ENCODE measurements at regions not wholly inside any gene's neighbourhood (a gene's known extent, or its start where the extent isn't known, plus 50 kb on each side); places are given as distances from the start of the nearest gene placed in this dataset.
A peak's percentile ranks its signal among the peaks of the same experiment; 100 is the strongest.

DNA sequence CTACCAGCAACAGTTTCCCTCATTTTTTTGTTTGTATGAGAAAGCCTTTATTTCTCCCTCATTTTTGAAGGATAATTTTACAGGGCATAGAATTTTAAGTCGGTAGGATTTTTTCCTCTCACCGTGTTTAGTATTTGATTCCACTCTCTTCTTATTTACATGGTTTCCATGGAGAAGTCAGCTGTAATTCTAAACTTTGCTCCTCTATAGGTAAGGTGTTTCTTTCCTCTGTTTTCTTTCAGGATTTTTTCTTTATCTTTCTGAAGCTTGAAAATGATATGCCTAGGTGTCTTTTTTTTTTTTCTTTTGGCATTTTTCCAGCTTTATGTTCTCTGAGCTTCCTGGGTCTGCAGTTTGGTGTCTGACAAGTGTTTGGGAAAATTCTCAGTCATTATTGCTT, 75.6 kb upstream of the ETV6 start:
- H3K4me1 Mint-ChIP-seq, result peaks cover 2% of the 10 kb centered on the region; the same call in 1 of the 2 replicates
- peaks cover 14% of the 10 kb centered on the region for H3K36me3 Mint-ChIP-seq
- H3K4me3 Mint-ChIP-seq, result no peak overlapping the region
- CTCF ChIA-PET, result no interaction called here
- H3K27ac Mint-ChIP-seq, result no peak overlapping the region
- no peaks in the 10 kb centered on the region for H3K27me3 Mint-ChIP-seq (ENCODE audit: low read depth)
- peaks cover 12% of the 10 kb centered on the region for H3K9me3 Mint-ChIP-seq
- peak; percentile 78 for TF ChIP-seq ZNF317 (CRISPR knock-in tag; IDR thresholded peaks at IDR 0.05; ENCODE audit: borderline replicate concordance, low read depth)
- no peak for TF ChIP-seq TEAD4 (CRISPR knock-in tag; IDR thresholded peaks at IDR 0.05)
- TF ChIP-seq, protein P1, sequence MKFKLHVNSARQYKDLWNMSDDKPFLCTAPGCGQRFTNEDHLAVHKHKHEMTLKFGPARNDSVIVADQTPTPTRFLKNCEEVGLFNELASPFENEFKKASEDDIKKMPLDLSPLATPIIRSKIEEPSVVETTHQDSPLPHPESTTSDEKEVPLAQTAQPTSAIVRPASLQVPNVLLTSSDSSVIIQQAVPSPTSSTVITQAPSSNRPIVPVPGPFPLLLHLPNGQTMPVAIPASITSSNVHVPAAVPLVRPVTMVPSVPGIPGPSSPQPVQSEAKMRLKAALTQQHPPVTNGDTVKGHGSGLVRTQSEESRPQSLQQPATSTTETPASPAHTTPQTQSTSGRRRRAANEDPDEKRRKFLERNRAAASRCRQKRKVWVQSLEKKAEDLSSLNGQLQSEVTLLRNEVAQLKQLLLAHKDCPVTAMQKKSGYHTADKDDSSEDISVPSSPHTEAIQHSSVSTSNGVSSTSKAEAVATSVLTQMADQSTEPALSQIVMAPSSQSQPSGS (CRISPR knock-in tag; IDR thresholded peaks at IDR 0.05; ENCODE audit: borderline replicate concordance, low read depth), result no peak
- no peak for TF ChIP-seq NFYB (CRISPR knock-in tag; conservative IDR thresholded peaks at IDR 0.05; ENCODE audit: low read depth)
- POLR2A ChIA-PET, result interaction anchor here (0.7 kb wide), 1 partner anchor 624 kb away, joined by 7 read pairs; no protein-coding TSS in a partner anchor
- DNase-seq (ENCODE audit: low spot score) (no peak), ATAC-seq (no peak)

DNA sequence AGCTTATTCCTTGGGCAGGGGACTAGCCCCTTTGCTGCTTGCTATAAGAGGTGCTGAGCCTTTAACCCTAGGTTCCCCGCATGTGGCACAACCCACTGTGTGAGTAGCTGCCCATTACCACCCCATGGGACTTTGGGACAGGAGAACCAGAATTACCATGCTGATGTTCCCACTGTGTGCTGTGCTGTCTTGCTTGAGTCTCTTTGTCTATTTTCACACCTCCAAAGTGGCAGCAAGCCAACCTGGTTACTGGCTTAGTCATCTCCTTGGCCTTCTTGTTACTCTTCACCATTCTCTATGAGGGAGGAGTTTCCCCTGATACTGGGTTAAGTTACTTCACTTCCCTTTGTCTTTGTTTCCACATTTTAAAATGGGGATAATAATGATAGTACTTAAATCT, 73.4 kb upstream of the ETV6 start:
- no peak for ATAC-seq
- H3K4me3 Mint-ChIP-seq, result no peak overlapping the region
- H3K36me3 Mint-ChIP-seq, result peaks cover 14% of the 10 kb centered on the region
- TF ChIP-seq, protein P2, sequence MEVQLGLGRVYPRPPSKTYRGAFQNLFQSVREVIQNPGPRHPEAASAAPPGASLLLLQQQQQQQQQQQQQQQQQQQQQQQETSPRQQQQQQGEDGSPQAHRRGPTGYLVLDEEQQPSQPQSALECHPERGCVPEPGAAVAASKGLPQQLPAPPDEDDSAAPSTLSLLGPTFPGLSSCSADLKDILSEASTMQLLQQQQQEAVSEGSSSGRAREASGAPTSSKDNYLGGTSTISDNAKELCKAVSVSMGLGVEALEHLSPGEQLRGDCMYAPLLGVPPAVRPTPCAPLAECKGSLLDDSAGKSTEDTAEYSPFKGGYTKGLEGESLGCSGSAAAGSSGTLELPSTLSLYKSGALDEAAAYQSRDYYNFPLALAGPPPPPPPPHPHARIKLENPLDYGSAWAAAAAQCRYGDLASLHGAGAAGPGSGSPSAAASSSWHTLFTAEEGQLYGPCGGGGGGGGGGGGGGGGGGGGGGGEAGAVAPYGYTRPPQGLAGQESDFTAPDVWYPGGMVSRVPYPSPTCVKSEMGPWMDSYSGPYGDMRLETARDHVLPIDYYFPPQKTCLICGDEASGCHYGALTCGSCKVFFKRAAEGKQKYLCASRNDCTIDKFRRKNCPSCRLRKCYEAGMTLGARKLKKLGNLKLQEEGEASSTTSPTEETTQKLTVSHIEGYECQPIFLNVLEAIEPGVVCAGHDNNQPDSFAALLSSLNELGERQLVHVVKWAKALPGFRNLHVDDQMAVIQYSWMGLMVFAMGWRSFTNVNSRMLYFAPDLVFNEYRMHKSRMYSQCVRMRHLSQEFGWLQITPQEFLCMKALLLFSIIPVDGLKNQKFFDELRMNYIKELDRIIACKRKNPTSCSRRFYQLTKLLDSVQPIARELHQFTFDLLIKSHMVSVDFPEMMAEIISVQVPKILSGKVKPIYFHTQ (CRISPR knock-in tag; IDR thresholded peaks at IDR 0.05), result no peak
- no peak for TF ChIP-seq ATF1 (CRISPR knock-in tag; IDR thresholded peaks at IDR 0.05)
- TF ChIP-seq, protein P3, sequence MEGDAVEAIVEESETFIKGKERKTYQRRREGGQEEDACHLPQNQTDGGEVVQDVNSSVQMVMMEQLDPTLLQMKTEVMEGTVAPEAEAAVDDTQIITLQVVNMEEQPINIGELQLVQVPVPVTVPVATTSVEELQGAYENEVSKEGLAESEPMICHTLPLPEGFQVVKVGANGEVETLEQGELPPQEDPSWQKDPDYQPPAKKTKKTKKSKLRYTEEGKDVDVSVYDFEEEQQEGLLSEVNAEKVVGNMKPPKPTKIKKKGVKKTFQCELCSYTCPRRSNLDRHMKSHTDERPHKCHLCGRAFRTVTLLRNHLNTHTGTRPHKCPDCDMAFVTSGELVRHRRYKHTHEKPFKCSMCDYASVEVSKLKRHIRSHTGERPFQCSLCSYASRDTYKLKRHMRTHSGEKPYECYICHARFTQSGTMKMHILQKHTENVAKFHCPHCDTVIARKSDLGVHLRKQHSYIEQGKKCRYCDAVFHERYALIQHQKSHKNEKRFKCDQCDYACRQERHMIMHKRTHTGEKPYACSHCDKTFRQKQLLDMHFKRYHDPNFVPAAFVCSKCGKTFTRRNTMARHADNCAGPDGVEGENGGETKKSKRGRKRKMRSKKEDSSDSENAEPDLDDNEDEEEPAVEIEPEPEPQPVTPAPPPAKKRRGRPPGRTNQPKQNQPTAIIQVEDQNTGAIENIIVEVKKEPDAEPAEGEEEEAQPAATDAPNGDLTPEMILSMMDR (IDR thresholded peaks at IDR 0.05), result no peak
- no peak for TF ChIP-seq ZNF138 (CRISPR knock-in tag; conservative IDR thresholded peaks at IDR 0.05)
- no peak for TF ChIP-seq ZNF121 (CRISPR knock-in tag; IDR thresholded peaks at IDR 0.05)
- TF ChIP-seq ETV6 (CRISPR knock-in tag; IDR thresholded peaks at IDR 0.05), result no peak
- TF ChIP-seq, protein P4, sequence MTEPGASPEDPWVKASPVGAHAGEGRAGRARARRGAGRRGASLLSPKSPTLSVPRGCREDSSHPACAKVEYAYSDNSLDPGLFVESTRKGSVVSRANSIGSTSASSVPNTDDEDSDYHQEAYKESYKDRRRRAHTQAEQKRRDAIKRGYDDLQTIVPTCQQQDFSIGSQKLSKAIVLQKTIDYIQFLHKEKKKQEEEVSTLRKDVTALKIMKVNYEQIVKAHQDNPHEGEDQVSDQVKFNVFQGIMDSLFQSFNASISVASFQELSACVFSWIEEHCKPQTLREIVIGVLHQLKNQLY (CRISPR knock-in tag; IDR thresholded peaks at IDR 0.05), result no peak
- TF ChIP-seq ZNF416 (CRISPR knock-in tag; IDR thresholded peaks at IDR 0.05), result no peak
- TF ChIP-seq EMX1 (CRISPR knock-in tag; IDR thresholded peaks at IDR 0.05), result no peak
- no peak for TF ChIP-seq NR2C2 (CRISPR knock-in tag; IDR thresholded peaks at IDR 0.05)
- no peak for TF ChIP-seq NR3C1 (CRISPR knock-in tag; conservative IDR thresholded peaks at IDR 0.05; ENCODE audit: low read depth)
- no peak for TF ChIP-seq MXD4 (CRISPR knock-in tag; IDR thresholded peaks at IDR 0.05; ENCODE audit: borderline replicate concordance)
- no peak for TF ChIP-seq CREM (CRISPR knock-in tag; IDR thresholded peaks at IDR 0.05)
- no peak for TF ChIP-seq ZNF671 (CRISPR knock-in tag; IDR thresholded peaks at IDR 0.05)
- TF ChIP-seq, protein P5, sequence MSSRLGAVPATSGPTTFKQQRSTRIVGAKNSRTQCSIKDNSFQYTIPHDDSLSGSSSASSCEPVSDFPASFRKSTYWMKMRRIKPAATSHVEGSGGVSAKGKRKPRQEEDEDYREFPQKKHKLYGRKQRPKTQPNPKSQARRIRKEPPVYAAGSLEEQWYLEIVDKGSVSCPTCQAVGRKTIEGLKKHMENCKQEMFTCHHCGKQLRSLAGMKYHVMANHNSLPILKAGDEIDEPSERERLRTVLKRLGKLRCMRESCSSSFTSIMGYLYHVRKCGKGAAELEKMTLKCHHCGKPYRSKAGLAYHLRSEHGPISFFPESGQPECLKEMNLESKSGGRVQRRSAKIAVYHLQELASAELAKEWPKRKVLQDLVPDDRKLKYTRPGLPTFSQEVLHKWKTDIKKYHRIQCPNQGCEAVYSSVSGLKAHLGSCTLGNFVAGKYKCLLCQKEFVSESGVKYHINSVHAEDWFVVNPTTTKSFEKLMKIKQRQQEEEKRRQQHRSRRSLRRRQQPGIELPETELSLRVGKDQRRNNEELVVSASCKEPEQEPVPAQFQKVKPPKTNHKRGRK (CRISPR knock-in tag; IDR thresholded peaks at IDR 0.05; ENCODE audit: borderline replicate concordance), result no peak
- TF ChIP-seq OVOL2 (CRISPR knock-in tag; IDR thresholded peaks at IDR 0.05; ENCODE audit: borderline replicate concordance), result no peak
- H3K4me1 Mint-ChIP-seq, result peaks cover 2% of the 10 kb centered on the region; the same call in 1 of the 2 replicates
- H3K27ac Mint-ChIP-seq, result no peak overlapping the region
- H3K27me3 Mint-ChIP-seq (ENCODE audit: low read depth), result no peaks in the 10 kb centered on the region
- DNase-seq (ENCODE audit: low spot score), result no peak
- ChIA-PET CTCF (no interaction called here), POLR2A (interaction anchor here (0.6 kb wide), 1 partner anchor 1090 kb away, joined by 3 read pairs; no protein-coding TSS in a partner anchor)
- H3K9me3 Mint-ChIP-seq, result peaks cover 12% of the 10 kb centered on the region

Data from WTC11 (cell line).